Breast epithelium (tissue), 3 donors: ENCODE measurements at regions not wholly inside any gene's neighbourhood (a gene's known extent, or its start where the extent isn't known, plus 50 kb on each side); places are given as distances from the start of the nearest gene placed in this dataset.

ENCODE experiments used
- POLR2A ChIP-seq: fragments of 450-650 bp; IDR thresholded peaks from one replicate; pipeline ENCODE4 v1.6.1; 2016; ENCODE audit warnings: antibody characterized with exemption, mild to moderate bottlenecking, moderate library complexity
- POLR2AphosphoS5 ChIP-seq, 3 donors: sonication (generic); formaldehyde crosslinking; IDR thresholded peaks; one replicate each; pipeline ENCODE4 v1.6.1; 2017; ENCODE audit warnings: antibody characterized with exemption in 3 of 3
- TF ChIP-seq, protein P1 (sequence below), 3 donors: fragments of 450-650 bp; IDR thresholded peaks; one replicate each; pipeline ENCODE4 v1.5.1; 2016 to 2017; ENCODE audit warnings: antibody characterized with exemption in 3 of 3, mild to moderate bottlenecking in 3 of 3, moderate library complexity in 3 of 3

DNA sequence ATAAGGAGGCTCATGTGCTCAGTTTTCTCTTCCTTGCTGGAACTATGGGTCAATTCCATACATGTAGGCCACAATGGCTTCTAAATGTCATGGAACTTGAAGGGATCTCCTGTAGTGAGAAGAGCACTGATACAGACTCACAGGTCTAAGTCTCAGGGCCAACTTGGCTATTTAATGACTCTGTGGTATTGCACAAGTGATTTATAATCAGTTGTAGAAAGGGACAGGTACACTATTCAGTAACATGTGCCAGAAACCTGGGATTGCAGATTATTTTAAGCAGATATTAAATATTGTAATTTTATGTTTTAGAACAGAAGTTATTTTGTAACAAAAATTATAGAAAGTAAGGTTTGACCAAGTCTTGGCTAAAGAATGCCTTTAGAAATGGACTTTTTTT is 241.5 kb upstream of the PIK3R1 start:
- TF ChIP-seq POLR2A (no peak), POLR2AphosphoS5 (IDR thresholded peaks at IDR 0.05) (no peak)
- TF ChIP-seq, protein P1, sequence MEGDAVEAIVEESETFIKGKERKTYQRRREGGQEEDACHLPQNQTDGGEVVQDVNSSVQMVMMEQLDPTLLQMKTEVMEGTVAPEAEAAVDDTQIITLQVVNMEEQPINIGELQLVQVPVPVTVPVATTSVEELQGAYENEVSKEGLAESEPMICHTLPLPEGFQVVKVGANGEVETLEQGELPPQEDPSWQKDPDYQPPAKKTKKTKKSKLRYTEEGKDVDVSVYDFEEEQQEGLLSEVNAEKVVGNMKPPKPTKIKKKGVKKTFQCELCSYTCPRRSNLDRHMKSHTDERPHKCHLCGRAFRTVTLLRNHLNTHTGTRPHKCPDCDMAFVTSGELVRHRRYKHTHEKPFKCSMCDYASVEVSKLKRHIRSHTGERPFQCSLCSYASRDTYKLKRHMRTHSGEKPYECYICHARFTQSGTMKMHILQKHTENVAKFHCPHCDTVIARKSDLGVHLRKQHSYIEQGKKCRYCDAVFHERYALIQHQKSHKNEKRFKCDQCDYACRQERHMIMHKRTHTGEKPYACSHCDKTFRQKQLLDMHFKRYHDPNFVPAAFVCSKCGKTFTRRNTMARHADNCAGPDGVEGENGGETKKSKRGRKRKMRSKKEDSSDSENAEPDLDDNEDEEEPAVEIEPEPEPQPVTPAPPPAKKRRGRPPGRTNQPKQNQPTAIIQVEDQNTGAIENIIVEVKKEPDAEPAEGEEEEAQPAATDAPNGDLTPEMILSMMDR (IDR thresholded peaks at IDR 0.05), result no peak
